Common myeloid progenitor, CD34-positive (primary cell): ENCODE measurements at regions not wholly inside any gene's neighbourhood (a gene's known extent, or its start where the extent isn't known, plus 50 kb on each side); places are given as distances from the start of the nearest gene placed in this dataset.
"Not testable (repeated sequence)": the region's sequence is repeated elsewhere in the genome, so short reads cannot be mapped to it uniquely, and the experiment has no call there.

Source experiments
- CTCF ChIA-PET: fragments of 350-600 bp; sonication (Branson Sonifier 250); formaldehyde crosslinking; loops from one replicate; lab custom pipeline; 2021; ENCODE audit warnings: antibody characterized with exemption; lab: Charles Lee
- POLR2A ChIA-PET: fragments of 350-600 bp; sonication (Branson Sonifier 250); formaldehyde crosslinking; loops from one replicate; lab custom pipeline; 2021; ENCODE audit warnings: antibody characterized with exemption; lab: Charles Lee
- DNase-seq, 3 donors: peaks; one replicate each; pipeline versions ENCODE4 v3.0.0 to v3.0.0-alpha.2; 2013
- H3K27ac ChIP-seq, 2 experiments: 1 replicate in 1 of 2; 2 replicates in 1 of 2; pipeline ENCODE4 v1.7.0; 2013; ENCODE audit warnings: inconsistent platforms in 2 of 2, low read length in 2 of 2, mild to moderate bottlenecking in 2 of 2, low read depth in 1 of 2, moderate library complexity in 1 of 2; ENCODE audit not compliant: severe bottlenecking in 2 of 2, insufficient read depth in 1 of 2, poor library complexity in 1 of 2
- H3K27me3 ChIP-seq, 5 experiments: replicated peaks in 2 of 5; 1 replicate in 3 of 5; 2 replicates in 2 of 5; pipeline versions ENCODE4 v1.6.1 to v1.7.0; 2013; ENCODE audit warnings: low read length in 4 of 5, mild to moderate bottlenecking in 2 of 5, moderate library complexity in 2 of 5, inconsistent platforms in 1 of 5; ENCODE audit not compliant: insufficient read depth in 5 of 5, control insufficient read depth in 4 of 5
- H3K36me3 ChIP-seq, 4 experiments: 1 replicate in 2 of 4; 2 replicates in 2 of 4; pipeline versions ENCODE4 v1.6.1 to v1.7.0; 2013; ENCODE audit warnings: low read length in 3 of 4, control low read depth in 1 of 4, mild to moderate bottlenecking in 1 of 4; ENCODE audit not compliant: control insufficient read depth in 4 of 4, insufficient read depth in 4 of 4
- H3K4me1 ChIP-seq, 4 experiments: 1 replicate in 3 of 4; 2 replicates in 1 of 4; pipeline versions ENCODE4 v1.6.1 to v1.7.1; 2013; ENCODE audit warnings: low read length in 3 of 4, mild to moderate bottlenecking in 3 of 4, control low read depth in 1 of 4, inconsistent platforms in 1 of 4, moderate library complexity in 1 of 4; ENCODE audit not compliant: control insufficient read depth in 4 of 4, insufficient read depth in 4 of 4; ENCODE audit errors: control extremely low read depth in 1 of 4
- H3K4me3 ChIP-seq, 7 experiments: 1 replicate in 4 of 7; 2 replicates in 3 of 7; pipeline versions ENCODE4 v1.5.1 to v1.7.0; 2013; ENCODE audit warnings: mild to moderate bottlenecking in 7 of 7, low read length in 6 of 7, moderate library complexity in 6 of 7, inconsistent platforms in 2 of 7, low read depth in 2 of 7, control low read depth in 1 of 7; ENCODE audit not compliant: insufficient read depth in 4 of 7, control insufficient read depth in 1 of 7; ENCODE audit errors: extremely low read depth in 1 of 7
- H3K9me3 ChIP-seq, 5 experiments: 1 replicate in 4 of 5; 2 replicates in 1 of 5; pipeline versions ENCODE4 v1.6.1 to v1.7.1; 2013; ENCODE audit warnings: low read length in 4 of 5, mild to moderate bottlenecking in 2 of 5, inconsistent platforms in 1 of 5, low read depth in 1 of 5, moderate library complexity in 1 of 5; ENCODE audit not compliant: control insufficient read depth in 4 of 5, insufficient read depth in 2 of 5; ENCODE audit errors: control extremely low read depth in 1 of 5
- WGBS: methylation state at CpG from one replicate; pipeline ENCODE4 v1.1.5; 2013; ENCODE audit not compliant: insufficient coverage; 5-methylcytosine and 5-hydroxymethylcytosine counted together

DNA sequence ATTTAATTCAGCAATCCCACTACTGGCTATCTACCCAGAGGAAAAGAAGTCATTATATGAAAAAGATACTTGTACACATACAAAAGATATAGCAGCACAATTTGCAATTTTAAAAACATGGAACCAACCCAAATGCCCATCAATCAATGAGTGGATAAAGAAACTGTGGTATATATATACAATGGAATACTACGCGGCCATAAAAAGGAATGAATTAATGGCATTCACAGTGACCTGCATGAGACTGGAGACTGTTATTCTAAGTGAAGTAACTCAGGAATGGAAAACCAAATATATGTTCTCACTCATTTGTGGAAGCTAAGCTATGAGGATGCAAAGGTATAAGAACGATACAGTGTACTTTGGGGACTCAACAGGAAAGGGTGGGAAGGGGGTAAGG, 102.8 kb upstream of the KCNMA1 start:
- 100% methylated on average over 3 of the region's 3 CpGs for WGBS
- DNase-seq, H3K4me1 ChIP-seq, CTCF ChIA-PET, H3K36me3 ChIP-seq, H3K27me3 ChIP-seq, H3K4me3 ChIP-seq, POLR2A ChIA-PET, H3K27ac ChIP-seq: not testable (repeated sequence)
- H3K9me3 ChIP-seq, result peaks cover 0 to 17% (median 2%) of the 10 kb centered on the region in 5 experiments

DNA sequence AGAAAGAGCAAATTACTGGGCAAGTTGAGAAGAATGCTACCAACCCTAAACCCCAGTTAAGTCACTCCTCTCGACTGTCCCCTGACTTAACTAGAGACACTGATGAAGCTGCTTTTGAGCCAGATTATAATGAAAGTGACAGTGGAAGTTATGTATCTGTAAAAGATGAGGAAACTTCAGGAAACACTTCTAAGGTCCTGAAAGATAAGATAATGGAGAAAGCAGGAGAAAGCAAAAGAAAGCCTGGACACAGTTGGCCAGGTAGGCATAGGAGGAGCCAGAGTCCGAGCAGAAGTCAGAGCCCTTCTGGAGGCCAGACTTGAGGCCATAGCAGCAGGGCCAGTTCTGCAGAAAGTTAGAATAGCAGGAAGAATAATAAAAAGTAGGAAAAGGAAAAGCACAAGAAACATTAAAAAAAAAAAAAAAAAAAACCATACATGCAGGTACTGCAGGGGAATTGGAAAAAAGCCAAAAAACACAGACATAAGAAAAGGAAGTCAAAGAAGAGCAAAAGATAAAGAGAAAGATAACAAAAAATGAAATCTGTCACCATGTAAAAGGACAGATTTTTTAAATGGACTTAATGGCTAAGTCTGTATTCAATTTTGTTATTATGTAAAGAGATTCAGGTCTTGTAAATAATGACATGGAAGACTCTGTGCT, 101.0 kb upstream of the KCNMA1 start:
- ChIA-PET POLR2A (no interaction called here), CTCF (no interaction called here)
- Histone ChIP-seq H3K4me1 (no peaks in the 10 kb centered on the region), H3K4me3 (no peak overlapping the region), H3K27me3 (peaks cover 0 to 7% (median 2%) of the 10 kb centered on the region in 5 experiments), H3K27ac (no peak overlapping the region), H3K36me3 (no peaks in the 10 kb centered on the region), H3K9me3 (peaks cover 0 to 17% (median 2%) of the 10 kb centered on the region in 5 experiments)
- no peak for DNase-seq
- no CpG with 5 or more reads among the region's 2 CpGs for WGBS

DNA sequence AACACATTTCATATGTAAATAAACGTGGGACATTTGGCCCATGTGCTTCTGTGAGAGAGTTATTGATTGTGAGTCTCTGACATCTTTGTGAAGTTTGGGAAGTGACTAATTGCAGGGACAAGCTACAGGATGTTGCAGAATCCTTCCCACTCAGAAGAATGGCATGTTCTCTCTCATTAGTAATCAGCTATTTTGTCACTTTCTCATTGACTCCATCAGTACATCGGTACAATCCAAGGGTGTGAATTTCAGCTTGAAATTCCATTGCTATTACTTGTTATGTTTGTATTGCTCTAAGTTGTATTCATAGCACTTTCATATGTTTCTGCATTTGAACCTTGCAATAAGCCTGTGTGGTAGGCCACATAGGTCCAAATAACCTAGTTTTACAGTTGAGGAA, 100.0 kb upstream of the KCNMA1 start:
- peaks cover 0 to 17% (median 2%) of the 10 kb centered on the region in 5 experiments for H3K9me3 ChIP-seq
- ChIA-PET POLR2A (no interaction called here), CTCF (no interaction called here)
- H3K4me3 ChIP-seq, result no peak overlapping the region
- H3K4me1 ChIP-seq, result no peaks in the 10 kb centered on the region
- H3K27me3 ChIP-seq, result peaks cover 0 to 11% (median 2%) of the 10 kb centered on the region in 5 experiments
- WGBS, result no CpG with 5 or more reads among the region's 2 CpGs
- no peaks in the 10 kb centered on the region for H3K36me3 ChIP-seq
- no peak for DNase-seq
- H3K27ac ChIP-seq, result no peak overlapping the region

DNA sequence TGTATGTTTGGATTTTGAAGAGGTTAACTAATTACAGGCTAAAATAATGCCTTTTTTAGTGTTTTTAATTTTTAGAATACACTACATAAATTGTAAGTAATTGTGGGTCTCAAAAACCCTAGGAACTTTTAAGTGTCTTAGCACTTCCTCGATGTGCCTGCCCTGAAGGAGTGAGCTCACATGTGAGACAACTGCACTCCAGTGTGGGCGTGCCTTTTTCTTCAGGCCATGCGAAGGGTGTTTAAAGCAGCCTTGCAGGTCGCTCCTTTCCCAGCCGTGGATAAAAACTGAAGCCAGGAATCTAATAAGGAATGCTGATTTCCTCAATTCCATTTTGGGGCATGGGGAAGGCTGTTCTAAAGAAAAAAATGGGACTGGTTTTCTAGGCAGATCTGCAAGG, 97.5 kb upstream of the KCNMA1 start:
- H3K4me3 ChIP-seq, H3K36me3 ChIP-seq, H3K27ac ChIP-seq, H3K4me1 ChIP-seq, CTCF ChIA-PET, POLR2A ChIA-PET, DNase-seq: not testable (repeated sequence)
- peaks cover 0 to 11% (median 2%) of the 10 kb centered on the region in 5 experiments for H3K9me3 ChIP-seq
- H3K27me3 ChIP-seq, result peaks cover 0 to 24% (median 2%) of the 10 kb centered on the region in 5 experiments
- 85% methylated on average over 5 of the region's 5 CpGs for WGBS

DNA sequence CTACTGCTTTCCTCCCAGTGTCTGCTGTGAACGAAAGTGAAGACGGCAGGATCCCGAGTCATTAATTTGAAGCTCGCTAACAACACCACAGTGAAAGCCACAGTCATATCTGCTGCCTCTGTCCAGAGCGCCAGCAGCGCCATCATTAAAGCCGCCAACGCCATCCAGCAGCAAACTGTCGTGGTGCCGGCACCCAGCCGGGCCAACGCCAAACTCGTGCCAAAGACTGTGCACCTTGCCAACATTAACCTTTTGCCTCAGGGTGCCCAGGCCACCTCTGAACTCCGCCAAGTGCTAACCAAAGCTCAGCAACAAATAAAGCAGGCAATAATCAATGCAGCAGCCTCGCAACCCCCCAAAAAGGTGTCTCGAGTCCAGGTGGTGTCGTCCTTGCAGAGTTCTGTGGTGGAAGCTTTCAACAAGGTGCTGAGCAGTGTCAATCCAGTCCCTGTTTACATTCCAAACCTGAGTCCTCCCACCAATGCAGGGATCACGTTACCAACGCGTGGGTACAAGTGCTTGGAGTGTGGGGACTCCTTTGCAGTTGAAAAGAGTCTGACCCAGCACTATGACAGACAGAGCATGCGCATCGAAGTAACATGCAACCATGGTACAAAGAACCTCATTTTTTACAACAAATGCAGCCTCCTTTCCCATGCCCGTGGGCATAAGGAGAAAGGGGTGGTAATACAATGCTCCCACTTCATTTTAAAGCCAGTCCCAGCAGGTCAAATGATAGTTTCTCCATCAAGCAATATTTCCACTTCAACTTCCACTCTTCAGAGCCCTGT, 94.8 kb upstream of the KCNMA1 start:
- Histone ChIP-seq H3K27me3 (peaks cover 0 to 24% (median 2%) of the 10 kb centered on the region in 5 experiments), H3K4me1 (no peaks in the 10 kb centered on the region), H3K27ac (no peak overlapping the region), H3K4me3 (no peak overlapping the region), H3K36me3 (no peaks in the 10 kb centered on the region), H3K9me3 (peaks cover 0 to 3% (median 0%) of the 10 kb centered on the region in 5 experiments)
- ChIA-PET POLR2A (no interaction called here), CTCF (no interaction called here)
- 83% methylated on average over 19 of the region's 23 CpGs for WGBS
- DNase-seq, result no peak

DNA sequence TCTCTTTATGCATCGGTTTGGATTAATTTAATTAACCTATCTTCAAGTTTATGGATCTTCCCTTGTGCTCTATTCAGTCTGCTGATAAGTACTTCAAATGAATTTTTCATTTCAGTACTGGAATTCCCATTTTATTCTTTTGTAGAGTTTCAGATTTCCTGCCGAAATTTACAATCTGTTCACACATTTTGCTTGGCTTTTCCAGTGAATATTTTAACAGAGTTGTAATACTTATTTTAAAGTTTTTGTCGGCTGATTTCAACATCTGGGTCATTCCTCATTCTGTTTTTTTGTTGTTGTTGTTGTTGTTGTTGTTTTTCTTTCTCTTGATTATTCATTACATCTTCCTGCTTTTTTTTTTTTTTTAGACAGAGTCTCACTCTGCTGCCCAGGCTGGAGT, 89.9 kb upstream of the KCNMA1 start:
- Histone ChIP-seq H3K36me3 (no peaks in the 10 kb centered on the region), H3K4me3 (no peak overlapping the region), H3K4me1 (no peaks in the 10 kb centered on the region), H3K27ac (no peak overlapping the region), H3K9me3 (peaks cover 0 to 4% (median 0%) of the 10 kb centered on the region in 5 experiments), H3K27me3 (peaks cover 0 to 12% (median 0%) of the 10 kb centered on the region in 5 experiments)
- no CpG with 5 or more reads among the region's 3 CpGs for WGBS
- DNase-seq, result no peak
- POLR2A ChIA-PET, result no interaction called here
- CTCF ChIA-PET, result no interaction called here

DNA sequence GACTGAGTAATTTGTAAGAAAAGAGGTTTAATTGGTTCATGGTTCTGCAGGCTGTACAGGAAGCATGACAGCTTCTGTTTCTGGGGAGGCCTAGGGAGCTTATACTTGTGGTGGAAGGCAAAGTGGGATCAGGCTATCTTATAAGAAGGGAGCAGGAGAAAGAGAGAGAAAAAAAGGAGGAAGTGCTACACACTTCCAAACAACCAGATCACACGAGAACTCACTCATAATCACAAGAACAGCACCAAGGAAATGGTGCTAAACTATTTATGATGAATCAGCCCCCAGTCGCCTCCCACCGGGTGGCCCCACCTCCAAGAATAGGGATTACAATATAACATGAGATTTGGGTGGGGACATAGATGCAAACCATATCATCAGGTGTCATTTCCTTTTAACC, 89.1 kb upstream of the KCNMA1 start:
- H3K4me3 ChIP-seq, result no peak overlapping the region
- no peaks in the 10 kb centered on the region for H3K4me1 ChIP-seq
- no peak overlapping the region for H3K27ac ChIP-seq
- no peak for DNase-seq
- CTCF ChIA-PET, result no interaction called here
- POLR2A ChIA-PET, result no interaction called here
- WGBS, result 100% methylated on average over 2 of the region's 3 CpGs
- peaks cover 0 to 4% (median 0%) of the 10 kb centered on the region in 5 experiments for H3K9me3 ChIP-seq
- no peaks in the 10 kb centered on the region for H3K36me3 ChIP-seq
- H3K27me3 ChIP-seq, result peaks cover 0 to 6% (median 0%) of the 10 kb centered on the region in 5 experiments
